NCI-H1048 (cell line): ENCODE measurements at regions not wholly inside any gene's neighbourhood (a gene's known extent, or its start where the extent isn't known, plus 50 kb on each side); places are given as distances from the start of the nearest gene placed in this dataset.

Experiments used
- DNase-seq: peaks from one replicate; lab custom pipeline; 2025; lab: John Stamatoyannopoulos, UW

- no peak for DNase-seq
Measured at GRCh38 chr9:82637368-82637767, 425.6 kb downstream of the RASEF start.

DNA sequence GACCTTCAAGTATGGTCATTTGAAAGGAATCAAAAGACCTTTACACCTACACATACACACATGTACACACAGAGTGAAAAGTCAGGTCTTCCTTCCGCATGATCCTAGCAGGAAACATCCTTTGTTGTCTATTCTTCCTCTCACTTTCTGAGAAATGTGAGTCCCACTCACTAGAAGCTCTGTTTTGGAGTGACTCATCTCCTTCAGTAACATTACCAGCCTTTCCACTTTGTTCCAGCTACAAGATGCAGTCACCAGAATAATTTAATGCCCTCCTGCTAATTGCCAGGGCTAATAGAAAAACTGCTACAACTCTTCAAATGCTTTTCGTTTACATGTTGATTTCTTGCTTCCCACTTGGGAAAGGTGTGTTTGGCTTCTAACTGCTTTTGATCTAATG is 417.3 kb downstream of the RASEF start:
- no peak for DNase-seq

GRCh38 chr9:82650368-82650767 is 412.6 kb downstream of the RASEF start:
- no peak for DNase-seq

GRCh38 chr9:82651474-82651873 is 411.5 kb downstream of the RASEF start:
- DNase-seq, result no peak

DNA sequence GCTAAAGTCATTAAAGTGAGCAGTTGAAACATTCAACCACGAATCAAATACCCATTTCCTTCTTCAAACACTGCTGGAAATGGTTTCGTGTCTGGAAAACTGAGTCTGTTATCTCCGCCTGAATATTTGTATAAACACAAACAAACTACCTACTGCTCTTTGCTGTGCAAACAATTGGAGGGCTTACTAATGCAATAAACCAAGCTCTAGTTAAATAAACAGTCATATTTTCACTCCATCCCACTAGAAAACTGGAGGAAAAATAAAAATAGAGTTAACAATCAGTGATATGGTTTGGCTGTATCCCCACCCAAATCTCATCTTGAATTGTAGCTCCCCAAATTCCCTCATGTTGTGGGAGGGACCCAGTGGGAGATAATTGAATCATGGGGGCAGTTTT is 397.6 kb downstream of the RASEF start:
- no peak for DNase-seq

DNA sequence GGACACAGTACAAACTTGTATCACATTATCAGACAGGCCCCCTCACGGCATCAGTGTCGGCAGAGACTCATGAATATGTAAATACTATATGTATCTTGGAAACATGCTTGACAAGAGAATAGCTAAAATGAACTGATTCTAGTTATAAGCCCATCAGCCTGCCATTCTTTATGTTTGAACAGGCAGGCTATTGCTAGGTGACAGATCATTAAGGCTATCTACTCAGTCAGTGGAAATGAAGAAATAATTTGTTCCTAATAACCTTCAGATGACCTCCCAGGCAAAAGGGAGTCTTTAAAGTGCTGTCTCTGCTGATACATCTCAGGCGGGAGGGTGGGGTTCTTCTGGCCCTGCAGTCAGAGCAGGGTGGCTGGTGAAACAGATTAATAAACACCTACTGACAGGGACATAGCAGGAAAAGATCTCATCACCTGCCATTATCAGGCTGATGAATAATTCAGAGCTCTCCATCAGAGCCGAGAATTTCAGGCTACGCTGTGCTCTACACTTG is 394.2 kb downstream of the RASEF start:
- no peak for DNase-seq

DNA sequence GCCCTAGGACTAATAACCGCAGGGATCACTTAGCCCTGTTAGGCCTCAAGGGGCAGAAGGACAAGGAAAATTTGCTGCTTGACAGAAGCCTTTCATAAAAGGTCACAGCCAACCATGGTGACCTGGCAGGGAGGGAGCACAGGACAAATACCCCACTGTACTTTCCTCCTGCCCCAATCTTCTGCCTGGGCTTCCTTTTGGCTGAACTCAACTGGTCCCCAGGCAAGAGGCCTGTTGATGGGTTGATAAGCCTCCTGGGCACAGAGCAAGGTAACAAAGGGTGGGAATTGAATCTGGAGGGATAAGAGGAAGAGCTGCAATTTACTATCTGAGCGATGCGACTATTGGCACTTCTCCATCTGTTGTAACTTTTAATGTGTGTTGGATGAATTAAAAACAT is 392.9 kb downstream of the RASEF start:
- no peak for DNase-seq

GRCh38 chr9:82670726-82671125 is 392.2 kb downstream of the RASEF start:
- DNase-seq, result no peak

GRCh38 chr9:82673201-82673600 is 389.7 kb downstream of the RASEF start:
- no peak for DNase-seq

GRCh38 chr9:82673919-82674318 is 389.0 kb downstream of the RASEF start:
- no peak for DNase-seq

- DNase-seq, result no peak
Measured at GRCh38 chr9:82675102-82675501, 387.8 kb downstream of the RASEF start.

DNA sequence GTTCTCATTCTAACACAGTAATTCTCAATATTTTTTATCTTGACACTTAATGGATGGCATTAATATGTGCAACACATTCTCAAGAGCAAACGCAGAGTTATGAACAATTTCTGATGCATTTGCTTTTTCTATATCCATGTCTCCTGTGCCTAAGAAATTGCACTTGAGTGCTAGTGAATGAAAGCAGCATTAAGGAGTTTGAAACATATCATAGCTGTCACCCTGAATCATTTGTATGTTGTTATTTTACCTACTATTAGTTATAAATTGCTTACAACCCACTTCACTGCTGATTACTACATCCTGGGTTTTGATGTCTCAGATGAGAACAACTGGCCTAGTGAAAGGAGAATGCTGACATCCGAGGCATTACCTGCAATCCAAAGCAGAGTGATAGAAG is 387.3 kb downstream of the RASEF start:
- no peak for DNase-seq

DNA sequence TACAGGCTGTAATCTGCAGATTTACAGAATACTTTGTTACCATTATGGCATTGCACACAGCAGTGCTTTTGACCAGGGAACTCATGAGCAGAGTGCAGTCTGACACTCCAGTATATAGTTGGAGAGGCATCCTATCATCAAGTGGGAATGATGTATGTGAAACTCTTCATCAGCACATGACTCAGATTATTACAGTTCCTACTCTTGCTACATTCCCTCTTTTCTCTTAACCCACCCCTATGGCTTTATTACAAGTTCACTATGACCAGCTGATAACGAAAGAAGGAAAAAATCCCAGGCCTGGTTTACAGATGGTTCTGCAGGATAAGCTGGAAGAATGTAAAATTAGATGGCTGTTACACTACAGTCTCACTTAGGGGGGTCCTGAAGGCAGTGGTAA is 385.9 kb downstream of the RASEF start:
- DNase-seq, result no peak

DNA sequence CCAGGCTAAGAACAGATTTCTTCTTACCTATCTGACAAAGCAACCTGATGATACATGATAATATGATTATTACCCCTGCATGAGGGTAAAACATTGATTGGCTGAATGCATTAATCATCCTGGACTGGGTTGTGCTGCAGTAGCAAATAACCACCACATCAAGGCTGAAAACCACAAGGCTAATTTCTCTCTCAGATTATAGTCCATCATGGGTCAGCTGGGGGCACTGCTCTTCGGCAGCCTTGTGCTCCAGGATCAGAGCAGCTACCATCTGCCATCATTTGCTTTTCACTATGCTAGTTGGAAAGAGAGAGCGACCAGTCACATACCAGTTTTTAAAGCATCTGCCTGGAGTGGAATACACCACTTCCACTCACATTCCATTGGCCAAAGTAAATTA is 383.5 kb downstream of the RASEF start:
- no peak for DNase-seq

DNA sequence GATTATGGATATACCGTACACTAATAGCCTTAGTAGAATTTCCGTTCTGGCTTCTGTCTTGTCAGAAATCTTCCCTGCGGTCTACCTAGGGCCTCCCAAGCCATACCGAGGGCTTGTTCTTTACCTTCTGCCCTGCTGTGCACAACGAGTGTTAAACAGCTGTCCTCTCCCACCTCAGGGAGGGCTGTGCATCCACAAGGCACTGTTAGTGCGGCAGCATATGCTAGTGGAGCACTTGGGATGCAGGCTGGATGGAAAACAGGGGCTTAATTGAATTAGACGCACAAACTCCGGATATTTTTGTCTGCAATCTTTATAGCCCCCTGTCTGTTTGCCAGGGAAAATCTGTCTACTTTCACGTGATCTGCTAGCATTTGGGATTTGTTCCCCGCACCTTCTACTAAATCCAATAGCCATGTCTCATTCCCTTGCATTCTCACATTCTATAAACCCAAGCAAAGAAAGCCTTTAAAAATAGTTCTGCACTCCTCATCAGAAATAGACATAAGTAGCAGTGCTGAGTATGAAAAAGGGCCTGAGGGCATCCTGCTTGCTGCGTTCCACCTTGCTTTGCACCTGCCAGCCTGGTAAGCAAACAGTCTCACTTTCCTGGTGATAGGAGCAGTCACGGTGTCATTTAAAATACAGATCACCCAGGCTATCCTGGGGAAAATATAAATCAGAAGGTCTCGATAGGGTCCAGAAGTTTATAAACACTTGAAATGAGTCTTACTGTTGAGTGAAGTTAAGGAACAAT is 382.6 kb downstream of the RASEF start:
- no peak for DNase-seq

DNA sequence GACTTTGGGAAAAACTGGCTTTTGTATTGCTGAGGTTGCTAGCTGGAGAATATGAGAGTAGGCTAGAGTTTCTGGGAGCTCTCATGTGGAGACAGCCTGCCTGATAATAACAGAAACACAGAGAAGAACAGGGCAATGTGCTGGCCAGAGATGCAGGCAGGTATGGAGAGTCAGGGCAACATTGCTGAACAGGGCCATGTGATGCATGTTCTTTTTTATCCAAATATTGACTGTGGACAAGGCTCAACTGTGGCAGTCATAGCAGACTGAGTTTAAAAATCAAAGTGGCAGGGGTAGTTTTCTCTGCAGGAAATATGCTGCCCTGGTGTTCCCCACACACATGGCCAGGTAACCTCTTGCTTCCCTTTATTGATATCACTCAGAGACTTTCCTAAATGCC is 381.1 kb downstream of the RASEF start:
- no peak for DNase-seq

DNA sequence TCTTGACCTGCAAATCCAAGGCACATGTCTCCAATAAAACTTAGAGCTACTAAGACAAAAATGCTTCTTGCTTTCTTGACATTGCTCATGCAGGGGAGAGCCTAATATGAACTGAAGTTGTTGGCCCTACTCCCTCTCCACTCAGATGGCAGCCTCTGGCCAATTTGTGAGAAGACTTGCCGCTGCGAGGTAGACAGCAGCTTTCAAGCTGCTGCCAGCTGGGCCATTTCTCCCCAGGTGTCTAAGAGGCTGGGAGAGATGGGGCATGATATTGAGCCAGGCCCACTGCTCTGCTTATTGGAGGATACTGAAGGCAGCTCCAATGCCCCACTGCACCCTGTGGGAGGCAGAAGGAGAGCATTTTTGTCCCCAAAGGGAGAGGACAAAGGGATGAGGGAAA is 380.5 kb downstream of the RASEF start:
- no peak for DNase-seq

DNA sequence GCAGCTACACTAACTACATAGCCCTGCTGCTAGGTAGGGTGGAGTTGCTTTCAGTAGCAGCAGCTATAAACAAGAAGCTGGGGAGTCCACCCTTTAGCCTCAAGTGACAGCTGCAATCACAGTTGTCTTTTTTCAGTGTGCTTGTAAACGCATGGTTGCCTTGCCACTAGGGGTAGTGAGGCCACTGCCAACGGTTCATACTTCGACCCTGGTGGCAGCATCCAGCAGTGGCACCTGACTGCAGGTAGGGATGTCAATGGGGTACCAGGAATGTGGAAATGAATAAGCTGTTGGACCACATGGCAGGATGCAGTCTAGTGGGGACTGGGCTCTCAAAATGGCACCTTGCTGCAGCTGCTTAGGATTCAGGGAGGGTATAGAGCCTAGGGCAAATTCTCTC is 367.2 kb downstream of the RASEF start:
- no peak for DNase-seq

DNA sequence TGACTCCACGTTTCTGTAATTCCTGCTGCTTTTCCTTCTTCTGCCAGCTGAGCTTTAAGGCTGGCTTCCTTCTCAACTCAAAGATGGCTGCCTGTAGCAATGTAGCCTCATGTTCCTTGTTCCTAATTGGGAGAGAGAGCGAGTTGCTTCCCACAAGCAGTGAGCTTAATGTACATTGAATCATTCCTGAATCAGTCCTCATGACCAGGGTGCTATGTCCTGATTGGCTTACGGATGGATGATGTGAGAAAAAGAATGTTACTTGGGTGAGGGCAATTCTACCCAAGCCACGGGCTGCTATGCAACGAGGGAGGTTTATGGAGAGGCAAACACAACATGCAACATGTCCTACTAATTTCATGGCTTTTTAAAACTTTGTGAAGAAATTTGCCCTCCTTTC is 356.2 kb downstream of the RASEF start:
- DNase-seq, result no peak

DNA sequence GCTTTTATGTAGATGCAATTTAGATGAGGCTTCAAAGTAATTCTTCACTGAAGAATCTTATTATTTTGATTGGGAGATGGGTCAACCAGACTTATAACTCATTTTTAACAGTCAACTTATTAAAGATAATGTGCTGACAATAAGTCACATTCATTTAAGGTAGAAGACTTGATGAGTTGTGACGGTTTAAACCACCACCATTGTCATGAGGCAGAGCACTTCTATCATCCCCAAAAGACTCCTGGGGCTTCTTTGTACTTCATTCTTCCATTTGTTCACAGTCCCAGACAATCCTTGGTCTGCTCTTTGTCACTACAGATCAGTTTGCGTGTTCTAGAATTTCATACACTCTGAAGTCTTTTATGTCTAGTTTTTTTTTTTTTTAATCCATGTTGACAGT is 346.1 kb downstream of the RASEF start:
- DNase-seq, result no peak

- no peak for DNase-seq
Measured at GRCh38 chr9:82720515-82720914, 342.4 kb downstream of the RASEF start.

- DNase-seq, result no peak
Measured at GRCh38 chr9:82721593-82721992, 341.3 kb downstream of the RASEF start.

- DNase-seq, result no peak
Measured at GRCh38 chr9:82722051-82722450, 340.9 kb downstream of the RASEF start.

GRCh38 chr9:82722561-82722960 is 340.4 kb downstream of the RASEF start:
- DNase-seq, result no peak
